Glomerular endothelial cell (primary cell): ENCODE measurements at regions not wholly inside any gene's neighbourhood (a gene's known extent, or its start where the extent isn't known, plus 50 kb on each side); places are given as distances from the start of the nearest gene placed in this dataset.
"Not testable (repeated sequence)": the region's sequence is repeated elsewhere in the genome, so short reads cannot be mapped to it uniquely, and the experiment has no call there.

Source experiments
- DNase-seq: peaks from one replicate; pipeline ENCODE4 v3.0.0-alpha.2; 2011; ENCODE audit warnings: low read depth, low spot score; ENCODE audit errors: extremely low read depth

DNA sequence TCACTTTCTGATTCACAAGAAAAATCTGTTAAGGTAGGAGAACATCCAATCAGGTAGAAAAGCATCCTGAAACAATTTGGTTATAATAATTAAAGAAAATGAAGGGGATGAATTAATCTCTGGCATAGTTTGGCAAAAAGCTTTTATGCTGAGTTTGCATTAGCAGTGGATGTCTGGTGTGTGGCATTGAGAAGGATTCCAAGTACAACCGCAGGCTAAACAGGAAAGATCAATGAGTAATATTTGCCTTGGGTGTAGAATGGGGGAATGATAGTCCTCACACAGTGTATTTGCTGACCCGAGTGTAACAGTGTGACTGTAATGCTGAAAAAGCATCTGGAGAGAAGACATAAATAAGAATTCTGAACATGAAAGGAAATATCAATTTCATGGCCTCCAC, 68.3 kb upstream of the SESTD1 start:
- DNase-seq = no peak

DNA sequence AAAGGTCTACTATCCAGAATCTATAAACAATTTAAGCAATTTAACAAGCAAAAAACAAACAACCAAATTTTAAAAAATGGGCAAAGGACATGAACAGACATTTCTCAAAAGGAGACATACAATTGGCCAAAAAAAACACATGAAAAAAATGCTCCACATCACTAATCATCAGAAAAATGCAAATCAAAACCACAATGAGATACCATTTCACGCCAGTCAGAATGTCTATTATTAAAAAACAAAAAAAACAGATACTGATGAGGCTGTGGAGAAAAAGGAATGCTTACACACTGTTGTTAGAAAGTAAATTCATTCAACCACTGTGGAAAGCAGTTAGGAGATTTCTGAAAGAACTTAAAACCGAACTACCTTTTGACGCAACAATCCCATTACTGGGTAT, 66.4 kb upstream of the SESTD1 start:
- DNase-seq = no peak

DNA sequence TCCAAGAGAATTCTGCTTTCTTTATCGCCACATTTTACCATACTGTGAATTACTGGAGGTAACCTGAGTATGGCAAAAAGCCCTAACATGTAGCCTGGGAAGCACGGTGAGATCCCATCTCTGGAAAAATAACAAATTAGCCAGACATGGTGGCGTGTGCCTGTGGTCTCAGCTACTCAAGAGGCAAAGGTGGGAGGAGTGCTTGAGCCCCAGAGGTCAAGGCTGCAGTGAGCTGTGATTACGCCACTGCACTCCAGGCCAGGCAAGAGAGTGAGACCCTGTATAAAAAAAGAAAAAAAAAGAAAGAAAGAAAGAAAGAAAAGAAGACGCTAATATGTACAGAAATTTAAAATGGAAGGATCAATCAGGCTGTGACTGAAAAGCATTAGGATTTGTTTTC, 57.7 kb upstream of the SESTD1 start:
- DNase-seq = no peak

DNA sequence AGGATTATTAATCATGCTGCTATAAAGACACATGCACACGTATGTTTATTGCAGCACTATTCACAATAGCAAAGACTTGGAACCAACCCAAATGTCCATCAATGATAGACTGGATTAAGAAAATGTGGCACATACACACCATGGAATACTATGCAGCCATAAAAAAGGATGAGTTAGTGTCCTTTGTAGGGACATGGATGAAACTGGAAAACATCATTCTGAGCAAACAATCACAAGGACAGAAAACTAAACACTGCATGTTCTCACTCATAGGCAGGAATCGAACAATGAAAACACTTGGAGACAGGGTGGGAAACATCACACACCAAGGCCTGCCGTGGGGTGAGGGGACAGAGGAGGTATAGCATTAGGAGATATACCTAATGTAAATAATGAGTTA, 56.4 kb upstream of the SESTD1 start:
- not testable (repeated sequence) for DNase-seq

DNA sequence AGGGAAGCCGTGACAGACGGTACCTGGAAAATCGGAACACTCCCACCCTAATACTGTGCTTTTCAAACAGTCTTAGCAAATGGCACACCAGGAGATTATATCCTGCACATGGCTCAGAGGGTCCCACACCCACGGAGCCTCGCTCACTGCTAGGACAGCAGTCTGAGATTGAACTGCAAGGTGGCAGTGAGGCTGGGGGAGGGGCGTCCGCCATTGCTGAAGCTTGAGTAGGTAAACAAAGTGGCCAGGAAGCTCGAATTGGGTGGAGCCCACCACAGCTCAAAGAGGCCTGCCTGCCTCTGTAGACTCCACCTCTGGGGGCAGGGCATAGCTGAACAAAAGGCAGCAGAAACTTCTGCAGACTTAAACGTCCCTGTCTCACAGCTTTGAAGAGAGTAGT, 50.1 kb upstream of the SESTD1 start:
- DNase-seq = not testable (repeated sequence)
